ENCODE measurements at regions not wholly inside any gene's neighbourhood (a gene's known extent, or its start where the extent isn't known, plus 50 kb on each side); places are given as distances from the start of the nearest gene placed in this dataset.

DNA sequence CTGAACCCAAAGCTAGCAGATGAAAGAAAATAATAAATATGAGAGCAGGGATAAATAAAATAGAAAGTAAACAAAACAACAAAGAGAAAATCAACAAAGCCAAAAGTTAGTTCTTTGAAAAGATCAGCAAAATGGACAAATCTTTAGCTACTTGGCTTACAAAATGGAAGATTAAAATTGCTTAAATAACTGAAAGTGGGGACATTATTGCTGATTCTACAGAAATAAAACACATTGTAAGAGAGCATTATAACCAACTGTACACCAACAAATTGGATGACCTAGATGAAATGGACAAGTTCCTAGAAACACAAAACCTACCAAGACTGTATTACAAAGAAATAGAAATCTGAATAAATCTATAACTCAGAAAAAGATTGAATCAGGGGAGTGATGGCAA, 238.3 kb upstream of the C1orf87 start:
- H3K4me3 ChIP-seq (ENCODE audit: low read depth, low read length), result no peak overlapping the region
- no peaks in the 10 kb centered on the region for H3K36me3 ChIP-seq (ENCODE audit: control insufficient read depth, insufficient read depth, low read length)
- no peak for DNase-seq (ENCODE audit: low read depth in 4 of 6, low spot score in 6 of 6)
- no peak overlapping the region for H3K27ac ChIP-seq (ENCODE audit: low read depth, low read length)
- H3K4me1 ChIP-seq (ENCODE audit: control insufficient read depth, insufficient read depth, low read length), result no peaks in the 10 kb centered on the region
- no peaks in the 10 kb centered on the region for H3K27me3 ChIP-seq (ENCODE audit: control insufficient read depth, insufficient read depth, low read length)
- no peaks in the 10 kb centered on the region for H3K9me3 ChIP-seq (ENCODE audit: control insufficient read depth, insufficient read depth, low read length)

DNA sequence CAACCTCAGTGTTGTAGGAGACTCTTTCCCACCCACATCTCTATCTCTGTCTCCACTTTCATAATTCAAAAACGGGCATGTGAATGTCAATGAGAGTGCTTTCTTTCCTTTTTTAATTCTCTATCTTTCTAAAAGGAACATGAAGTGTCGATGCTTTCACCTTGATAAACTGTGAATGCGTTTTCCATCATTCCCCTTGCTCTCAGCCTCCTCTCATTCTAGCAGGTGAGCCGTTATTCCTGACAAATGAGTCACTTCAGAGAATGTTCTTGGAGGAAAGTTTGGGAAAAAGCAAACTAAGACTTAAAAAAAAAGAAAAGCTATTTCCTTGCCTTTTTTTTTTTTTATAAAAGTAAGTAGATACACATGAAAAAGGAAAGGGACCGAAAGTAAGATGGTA, 226.0 kb upstream of the C1orf87 start:
- no peaks in the 10 kb centered on the region for H3K36me3 ChIP-seq (ENCODE audit: control insufficient read depth, insufficient read depth, low read length)
- no peaks in the 10 kb centered on the region for H3K4me1 ChIP-seq (ENCODE audit: control insufficient read depth, insufficient read depth, low read length)
- WGBS (ENCODE audit: insufficient coverage), result no CpG with 5 or more reads among the region's 5 CpGs

DNA sequence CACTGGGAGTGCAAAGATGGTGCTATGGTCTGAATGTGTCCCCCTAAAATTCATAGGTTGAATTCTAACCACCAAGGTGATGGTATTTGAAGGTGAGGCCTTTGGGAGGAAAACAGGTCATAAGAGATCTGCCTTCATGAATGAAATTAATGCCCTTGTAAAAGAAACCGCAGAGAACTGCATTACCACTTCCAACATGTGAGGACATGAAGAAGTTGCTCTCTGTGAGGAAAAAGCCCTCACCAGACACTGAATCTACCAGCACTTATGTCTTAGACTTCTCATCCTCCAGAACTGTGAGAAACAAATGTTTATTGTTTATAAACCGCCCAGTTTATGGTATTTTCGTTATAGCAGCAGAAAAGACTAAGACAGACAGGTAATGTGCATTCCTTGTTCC, 224.7 kb upstream of the C1orf87 start:
- Histone ChIP-seq H3K36me3 (ENCODE audit: control insufficient read depth, insufficient read depth, low read length) (no peaks in the 10 kb centered on the region), H3K27ac (ENCODE audit: low read depth, low read length) (no peak overlapping the region), H3K4me3 (ENCODE audit: low read depth, low read length) (no peak overlapping the region), H3K27me3 (ENCODE audit: control insufficient read depth, insufficient read depth, low read length) (no peaks in the 10 kb centered on the region), H3K9me3 (ENCODE audit: control insufficient read depth, insufficient read depth, low read length) (peaks cover 7% of the 10 kb centered on the region), H3K4me1 (ENCODE audit: control insufficient read depth, insufficient read depth, low read length) (no peaks in the 10 kb centered on the region)
- no peak for DNase-seq (ENCODE audit: low read depth in 4 of 6, low spot score in 6 of 6)
- 80% methylated on average over 1 of the region's 3 CpGs for WGBS (ENCODE audit: insufficient coverage)

More for the DNA sequence above, 226.0 kb upstream of the C1orf87 start:
- DNase-seq (ENCODE audit: low read depth in 4 of 6, low spot score in 6 of 6), result no peak
- Histone ChIP-seq H3K9me3 (ENCODE audit: control insufficient read depth, insufficient read depth, low read length) (peaks cover 7% of the 10 kb centered on the region), H3K27ac (ENCODE audit: low read depth, low read length) (no peak overlapping the region), H3K4me3 (ENCODE audit: low read depth, low read length) (no peak overlapping the region), H3K27me3 (ENCODE audit: control insufficient read depth, insufficient read depth, low read length) (no peaks in the 10 kb centered on the region)

DNA sequence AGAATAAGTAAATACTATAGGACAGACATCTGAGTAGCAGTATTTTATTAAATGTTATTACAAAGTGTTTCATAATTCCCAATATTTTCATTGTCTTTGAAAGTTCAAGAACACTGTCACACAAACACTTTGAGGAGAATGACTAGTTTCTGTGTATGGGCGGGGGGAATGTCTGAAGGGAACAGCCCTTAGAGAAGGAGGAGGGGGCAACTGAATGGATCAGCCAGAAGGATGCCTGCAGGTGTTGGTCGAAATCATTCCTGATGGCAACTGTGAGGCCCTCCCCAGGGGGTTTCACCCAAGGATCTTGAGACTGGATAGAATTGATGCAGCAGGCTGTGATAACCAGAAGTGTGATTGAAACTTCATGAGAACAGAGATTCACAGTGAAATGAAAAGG, 223.2 kb upstream of the C1orf87 start:
- 89% methylated on average over 2 of the region's 2 CpGs for WGBS (ENCODE audit: insufficient coverage)
- H3K4me1 ChIP-seq (ENCODE audit: control insufficient read depth, insufficient read depth, low read length), result no peaks in the 10 kb centered on the region
- no peak for DNase-seq (ENCODE audit: low read depth in 4 of 6, low spot score in 6 of 6)
- H3K4me3 ChIP-seq (ENCODE audit: low read depth, low read length), result no peak overlapping the region
- H3K27me3 ChIP-seq (ENCODE audit: control insufficient read depth, insufficient read depth, low read length), result no peaks in the 10 kb centered on the region
- no peaks in the 10 kb centered on the region for H3K36me3 ChIP-seq (ENCODE audit: control insufficient read depth, insufficient read depth, low read length)
- H3K9me3 ChIP-seq (ENCODE audit: control insufficient read depth, insufficient read depth, low read length), result no peaks in the 10 kb centered on the region
- H3K27ac ChIP-seq (ENCODE audit: low read depth, low read length), result no peak overlapping the region

DNA sequence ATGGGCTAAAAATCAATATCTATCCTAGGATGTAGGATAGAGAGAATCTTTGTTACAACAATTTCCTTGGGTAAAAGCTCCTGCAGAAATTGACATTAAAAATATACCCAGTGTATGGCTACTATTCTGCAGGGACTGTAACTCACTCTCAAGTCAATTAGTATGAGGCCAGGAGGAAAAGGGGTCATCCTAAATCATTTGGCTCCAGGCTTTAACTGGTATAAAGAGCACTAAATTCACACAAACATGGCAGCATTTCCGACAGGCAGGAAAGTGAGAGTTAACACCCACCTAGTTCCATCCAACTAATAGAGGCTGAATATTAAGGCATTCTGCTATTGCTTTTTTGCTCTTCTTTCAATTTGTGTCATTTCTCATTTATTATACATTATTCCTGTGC, 218.6 kb upstream of the C1orf87 start:
- H3K4me1 ChIP-seq (ENCODE audit: control insufficient read depth, insufficient read depth, low read length), result no peaks in the 10 kb centered on the region
- no CpG with 5 or more reads among the region's 1 CpG for WGBS (ENCODE audit: insufficient coverage)
- no peaks in the 10 kb centered on the region for H3K9me3 ChIP-seq (ENCODE audit: control insufficient read depth, insufficient read depth, low read length)
- H3K27ac ChIP-seq (ENCODE audit: low read depth, low read length), result no peak overlapping the region
- no peaks in the 10 kb centered on the region for H3K36me3 ChIP-seq (ENCODE audit: control insufficient read depth, insufficient read depth, low read length)
- no peak for DNase-seq (ENCODE audit: low read depth in 4 of 6, low spot score in 6 of 6)
- H3K4me3 ChIP-seq (ENCODE audit: low read depth, low read length), result no peak overlapping the region
- no peaks in the 10 kb centered on the region for H3K27me3 ChIP-seq (ENCODE audit: control insufficient read depth, insufficient read depth, low read length)

DNA sequence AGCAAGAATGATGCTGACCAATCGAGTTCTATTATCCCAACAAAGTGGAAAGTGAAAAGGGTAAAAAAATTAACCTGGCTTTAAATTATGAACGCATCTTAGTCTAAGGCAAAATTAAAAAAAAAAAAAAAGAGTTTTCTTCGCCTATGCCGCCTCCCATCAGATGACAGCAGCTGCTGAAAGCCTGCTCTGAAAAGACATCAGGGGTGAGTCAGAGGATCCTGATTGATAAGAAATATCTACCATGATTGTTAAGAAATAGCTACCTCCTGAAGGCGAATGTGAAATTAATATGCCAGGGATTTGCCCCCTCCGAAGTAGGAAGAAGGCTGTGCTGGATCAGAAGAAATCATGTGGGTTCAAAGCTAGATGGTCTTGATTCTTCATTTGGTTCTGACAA, 216.8 kb upstream of the C1orf87 start:
- no peak overlapping the region for H3K27ac ChIP-seq (ENCODE audit: low read depth, low read length)
- no peaks in the 10 kb centered on the region for H3K36me3 ChIP-seq (ENCODE audit: control insufficient read depth, insufficient read depth, low read length)
- H3K27me3 ChIP-seq (ENCODE audit: control insufficient read depth, insufficient read depth, low read length), result no peaks in the 10 kb centered on the region
- no peaks in the 10 kb centered on the region for H3K9me3 ChIP-seq (ENCODE audit: control insufficient read depth, insufficient read depth, low read length)
- no peak for DNase-seq (ENCODE audit: low read depth in 4 of 6, low spot score in 6 of 6)
- WGBS (ENCODE audit: insufficient coverage), result no CpG with 5 or more reads among the region's 6 CpGs
- no peak overlapping the region for H3K4me3 ChIP-seq (ENCODE audit: low read depth, low read length)
- no peaks in the 10 kb centered on the region for H3K4me1 ChIP-seq (ENCODE audit: control insufficient read depth, insufficient read depth, low read length)

DNA sequence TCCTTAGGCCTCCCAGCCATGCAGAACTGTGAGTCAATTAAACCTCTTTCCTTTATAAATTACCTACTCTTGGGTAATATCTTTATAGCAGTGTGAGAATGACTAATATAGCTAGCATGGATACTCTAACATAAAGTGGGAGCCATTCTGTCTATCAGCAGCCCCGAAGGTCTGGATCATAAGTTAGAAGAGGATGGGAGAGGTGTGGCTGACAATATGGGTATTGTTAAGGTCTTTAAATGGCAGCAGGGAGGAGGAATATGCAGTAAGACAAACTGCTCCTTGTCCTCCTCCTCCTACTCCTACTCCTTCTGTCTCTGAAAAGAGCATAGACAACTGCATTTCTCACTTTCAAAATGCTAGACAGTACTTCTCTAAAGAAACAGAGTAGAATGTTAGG, 214.0 kb upstream of the C1orf87 start:
- no peak for DNase-seq (ENCODE audit: low read depth in 4 of 6, low spot score in 6 of 6)

DNA sequence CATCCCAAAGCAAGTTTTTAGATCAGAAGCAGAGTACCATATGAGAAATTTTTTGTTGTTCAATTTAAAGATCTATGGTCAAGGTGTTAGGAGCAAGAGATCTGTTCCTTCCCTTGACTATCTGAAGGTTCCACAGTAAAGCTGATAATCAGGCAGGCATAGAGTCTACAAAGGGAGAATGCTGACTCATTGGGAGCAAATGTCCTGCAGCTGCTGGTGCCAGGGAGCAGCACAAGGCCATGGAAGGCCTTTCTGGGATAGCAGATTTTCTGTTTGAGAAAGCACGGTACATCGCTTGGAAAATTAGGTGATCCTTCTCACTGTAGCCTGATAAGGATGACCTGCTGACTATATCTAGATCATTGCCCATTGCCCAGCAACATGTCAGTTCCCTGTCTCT, 210.1 kb upstream of the C1orf87 start:
- Histone ChIP-seq H3K4me3 (ENCODE audit: low read depth, low read length) (no peak overlapping the region), H3K27me3 (ENCODE audit: control insufficient read depth, insufficient read depth, low read length) (no peaks in the 10 kb centered on the region), H3K27ac (ENCODE audit: low read depth, low read length) (no peak overlapping the region), H3K36me3 (ENCODE audit: control insufficient read depth, insufficient read depth, low read length) (no peaks in the 10 kb centered on the region), H3K9me3 (ENCODE audit: control insufficient read depth, insufficient read depth, low read length) (no peaks in the 10 kb centered on the region), H3K4me1 (ENCODE audit: control insufficient read depth, insufficient read depth, low read length) (peaks cover 8% of the 10 kb centered on the region)
- DNase-seq (ENCODE audit: low read depth in 4 of 6, low spot score in 6 of 6), result no peak
- 100% methylated on average over 2 of the region's 2 CpGs for WGBS (ENCODE audit: insufficient coverage)

More for the DNA sequence above, 214.0 kb upstream of the C1orf87 start:
- H3K36me3 ChIP-seq (ENCODE audit: control insufficient read depth, insufficient read depth, low read length), result no peaks in the 10 kb centered on the region
- no peaks in the 10 kb centered on the region for H3K27me3 ChIP-seq (ENCODE audit: control insufficient read depth, insufficient read depth, low read length)
- no peak overlapping the region for H3K27ac ChIP-seq (ENCODE audit: low read depth, low read length)
- H3K9me3 ChIP-seq (ENCODE audit: control insufficient read depth, insufficient read depth, low read length), result no peaks in the 10 kb centered on the region
- no peak overlapping the region for H3K4me3 ChIP-seq (ENCODE audit: low read depth, low read length)
- H3K4me1 ChIP-seq (ENCODE audit: control insufficient read depth, insufficient read depth, low read length), result no peaks in the 10 kb centered on the region
- WGBS (ENCODE audit: insufficient coverage), result no CpG with 5 or more reads among the region's 1 CpG

DNA sequence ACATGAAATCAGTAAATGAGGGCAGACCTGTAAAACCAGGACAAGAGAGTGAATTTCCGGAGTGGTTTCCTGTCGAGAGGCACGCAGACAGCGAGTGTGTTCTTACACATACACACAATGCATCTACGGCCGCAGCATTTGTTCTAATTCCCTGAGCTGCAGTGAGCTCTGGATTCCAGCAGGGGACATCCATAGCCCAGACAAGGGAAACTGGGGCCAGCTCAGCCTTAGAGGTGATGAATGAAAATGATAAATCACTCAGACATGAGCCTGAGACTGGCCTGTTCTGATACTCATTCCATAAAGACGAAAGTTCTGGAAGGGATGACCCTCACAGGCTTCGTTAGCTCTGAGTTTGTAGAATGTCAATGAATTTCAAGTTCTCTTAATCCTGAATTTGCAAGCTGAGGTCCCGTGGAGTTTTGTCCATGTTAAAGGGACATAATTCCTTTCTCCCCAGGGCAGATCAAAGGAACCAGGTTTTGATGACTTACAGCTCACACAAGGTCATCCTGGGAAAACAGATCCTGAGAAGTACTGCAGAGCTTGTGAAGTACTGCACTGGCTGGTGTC, 207.9 kb upstream of the C1orf87 start:
- peak; percentile 57 to 94 (median 68) for DNase-seq (ENCODE audit: low read depth in 4 of 6, low spot score in 6 of 6)
- WGBS (ENCODE audit: insufficient coverage), result 4% methylated on average over 5 of the region's 9 CpGs
- no peaks in the 10 kb centered on the region for H3K9me3 ChIP-seq (ENCODE audit: control insufficient read depth, insufficient read depth, low read length)
- H3K27me3 ChIP-seq (ENCODE audit: control insufficient read depth, insufficient read depth, low read length), result no peaks in the 10 kb centered on the region
- peaks cover 8% of the 10 kb centered on the region for H3K4me1 ChIP-seq (ENCODE audit: control insufficient read depth, insufficient read depth, low read length)
- H3K27ac ChIP-seq (ENCODE audit: low read depth, low read length), result peak overlapping the region; percentile 61
- H3K36me3 ChIP-seq (ENCODE audit: control insufficient read depth, insufficient read depth, low read length), result no peaks in the 10 kb centered on the region
- H3K4me3 ChIP-seq (ENCODE audit: low read depth, low read length), result no peak overlapping the region

DNA sequence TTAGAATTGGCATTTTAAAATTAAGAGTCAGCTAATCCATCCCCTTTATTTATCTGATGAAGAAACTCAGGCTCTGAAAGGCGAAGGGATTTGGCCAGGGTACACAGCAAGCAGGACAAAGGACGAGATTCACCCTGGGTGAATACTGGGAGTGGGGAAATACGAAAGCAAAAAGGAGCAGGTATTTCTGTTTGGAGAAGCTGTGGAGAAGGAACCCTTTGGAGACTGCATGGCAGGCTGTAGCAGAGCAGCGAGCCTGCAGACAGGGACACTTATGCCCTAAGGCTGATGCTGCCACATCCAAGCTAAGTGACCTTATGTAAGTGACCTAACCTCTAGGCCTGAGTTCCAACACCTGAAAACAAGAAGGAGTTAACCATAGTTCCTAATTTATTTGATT, 207.2 kb upstream of the C1orf87 start:
- WGBS (ENCODE audit: insufficient coverage), result 70% methylated on average over 4 of the region's 4 CpGs
- no peak overlapping the region for H3K4me3 ChIP-seq (ENCODE audit: low read depth, low read length)
- no peaks in the 10 kb centered on the region for H3K9me3 ChIP-seq (ENCODE audit: control insufficient read depth, insufficient read depth, low read length)
- H3K4me1 ChIP-seq (ENCODE audit: control insufficient read depth, insufficient read depth, low read length), result peaks cover 8% of the 10 kb centered on the region
- H3K27ac ChIP-seq (ENCODE audit: low read depth, low read length), result peak overlapping the region; percentile 61
- DNase-seq (ENCODE audit: low read depth in 4 of 6, low spot score in 6 of 6), result peak in 2 of 6 donors; percentile 7 to 40
- H3K36me3 ChIP-seq (ENCODE audit: control insufficient read depth, insufficient read depth, low read length), result no peaks in the 10 kb centered on the region
- no peaks in the 10 kb centered on the region for H3K27me3 ChIP-seq (ENCODE audit: control insufficient read depth, insufficient read depth, low read length)

Data from spinal cord (tissue), 9 donors.